ENCODE measurements at regions not wholly inside any gene's neighbourhood (a gene's known extent, or its start where the extent isn't known, plus 50 kb on each side); places are given as distances from the start of the nearest gene placed in this dataset.

- DNase-seq (no peak), ATAC-seq (ENCODE audit: low FRiP score) (no peak)
- Histone ChIP-seq H3K9me3 (ENCODE audit: control insufficient read depth, low read length) (no peaks in the 10 kb centered on the region), H3K27me3 (ENCODE audit: control insufficient read depth in 1 of 2, insufficient read depth in 2 of 2, low read length in 1 of 2) (no peaks in the 10 kb centered on the region), H3K4me1 (ENCODE audit: control insufficient read depth in 1 of 2, insufficient read depth in 2 of 2, low read length in 2 of 2) (no peaks in the 10 kb centered on the region), H3K27ac (ENCODE audit: low read depth in 1 of 2, low read length in 2 of 2) (no peak overlapping the region), H3K36me3 (ENCODE audit: control insufficient read depth in 1 of 2, insufficient read depth in 2 of 2, low read length in 1 of 2) (no peaks in the 10 kb centered on the region), H3K4me3 (ENCODE audit: low read length in 2 of 2) (no peak overlapping the region)
- intact Hi-C loops (cut with DNase I), result no loop called here
- 92 to 96% methylated on average over 1 of the region's 1 CpG for WGBS, 2 donors
Observed at GRCh38 chr13:61734683-61735082, 319.0 kb upstream of the PCDH20 start.

GRCh38 chr13:61728471-61728870, 312.8 kb upstream of the PCDH20 start:
- no peak overlapping the region for H3K4me3 ChIP-seq (ENCODE audit: low read length in 2 of 2)
- 4 to 7% methylated on average over 1 of the region's 1 CpG for WGBS, 2 donors
- no peaks in the 10 kb centered on the region for H3K9me3 ChIP-seq (ENCODE audit: control insufficient read depth, low read length)
- no peak for ATAC-seq (ENCODE audit: low FRiP score)
- H3K4me1 ChIP-seq (ENCODE audit: control insufficient read depth in 1 of 2, insufficient read depth in 2 of 2, low read length in 2 of 2), result no peaks in the 10 kb centered on the region
- DNase-seq, result no peak
- intact Hi-C loops (cut with DNase I), result no loop called here
- no peaks in the 10 kb centered on the region for H3K36me3 ChIP-seq (ENCODE audit: control insufficient read depth in 1 of 2, insufficient read depth in 2 of 2, low read length in 1 of 2)
- H3K27me3 ChIP-seq (ENCODE audit: control insufficient read depth in 1 of 2, insufficient read depth in 2 of 2, low read length in 1 of 2), result no peaks in the 10 kb centered on the region
- no peak overlapping the region for H3K27ac ChIP-seq (ENCODE audit: low read depth in 1 of 2, low read length in 2 of 2)

GRCh38 chr13:61727767-61728166, 312.1 kb upstream of the PCDH20 start:
- WGBS, 2 donors, result 18 to 22% methylated on average over 2 of the region's 2 CpGs
- no peaks in the 10 kb centered on the region for H3K27me3 ChIP-seq (ENCODE audit: control insufficient read depth in 1 of 2, insufficient read depth in 2 of 2, low read length in 1 of 2)
- H3K36me3 ChIP-seq (ENCODE audit: control insufficient read depth in 1 of 2, insufficient read depth in 2 of 2, low read length in 1 of 2), result no peaks in the 10 kb centered on the region
- no peak overlapping the region for H3K4me3 ChIP-seq (ENCODE audit: low read length in 2 of 2)
- no peaks in the 10 kb centered on the region for H3K9me3 ChIP-seq (ENCODE audit: control insufficient read depth, low read length)
- no peak for ATAC-seq (ENCODE audit: low FRiP score)
- H3K4me1 ChIP-seq (ENCODE audit: control insufficient read depth in 1 of 2, insufficient read depth in 2 of 2, low read length in 2 of 2), result no peaks in the 10 kb centered on the region
- intact Hi-C loops (cut with DNase I), result no loop called here
- DNase-seq, result no peak
- no peak overlapping the region for H3K27ac ChIP-seq (ENCODE audit: low read depth in 1 of 2, low read length in 2 of 2)

- intact Hi-C loops (cut with DNase I), result no loop called here
- H3K27ac ChIP-seq (ENCODE audit: low read depth in 1 of 2, low read length in 2 of 2), result no peak overlapping the region
- H3K27me3 ChIP-seq (ENCODE audit: control insufficient read depth in 1 of 2, insufficient read depth in 2 of 2, low read length in 1 of 2), result no peaks in the 10 kb centered on the region
- H3K4me3 ChIP-seq (ENCODE audit: low read length in 2 of 2), result no peak overlapping the region
- DNase-seq (no peak), ATAC-seq (ENCODE audit: low FRiP score) (no peak)
- H3K36me3 ChIP-seq (ENCODE audit: control insufficient read depth in 1 of 2, insufficient read depth in 2 of 2, low read length in 1 of 2), result no peaks in the 10 kb centered on the region
- no peaks in the 10 kb centered on the region for H3K9me3 ChIP-seq (ENCODE audit: control insufficient read depth, low read length)
- no peaks in the 10 kb centered on the region for H3K4me1 ChIP-seq (ENCODE audit: control insufficient read depth in 1 of 2, insufficient read depth in 2 of 2, low read length in 2 of 2)
Observed at GRCh38 chr13:61725806-61726205, 310.2 kb upstream of the PCDH20 start.

GRCh38 chr13:61722119-61722518, 306.5 kb upstream of the PCDH20 start:
- H3K9me3 ChIP-seq (ENCODE audit: control insufficient read depth, low read length), result no peaks in the 10 kb centered on the region
- no peaks in the 10 kb centered on the region for H3K36me3 ChIP-seq (ENCODE audit: control insufficient read depth in 1 of 2, insufficient read depth in 2 of 2, low read length in 1 of 2)
- DNase-seq, result no peak
- H3K4me3 ChIP-seq (ENCODE audit: low read length in 2 of 2), result no peak overlapping the region
- ATAC-seq (ENCODE audit: low FRiP score), result no peak
- intact Hi-C loops (cut with DNase I), result no loop called here
- no peak overlapping the region for H3K27ac ChIP-seq (ENCODE audit: low read depth in 1 of 2, low read length in 2 of 2)
- H3K27me3 ChIP-seq (ENCODE audit: control insufficient read depth in 1 of 2, insufficient read depth in 2 of 2, low read length in 1 of 2), result no peaks in the 10 kb centered on the region
- no peaks in the 10 kb centered on the region for H3K4me1 ChIP-seq (ENCODE audit: control insufficient read depth in 1 of 2, insufficient read depth in 2 of 2, low read length in 2 of 2)
- 84 to 93% methylated on average over 2 of the region's 2 CpGs for WGBS, 2 donors

GRCh38 chr13:61712621-61713020, 297.0 kb upstream of the PCDH20 start:
- H3K27ac ChIP-seq (ENCODE audit: low read depth in 1 of 2, low read length in 2 of 2), result no peak overlapping the region
- intact Hi-C loops (cut with DNase I), result no loop called here
- DNase-seq (no peak), ATAC-seq (ENCODE audit: low FRiP score) (no peak)
- no peaks in the 10 kb centered on the region for H3K36me3 ChIP-seq (ENCODE audit: control insufficient read depth in 1 of 2, insufficient read depth in 2 of 2, low read length in 1 of 2)
- H3K4me3 ChIP-seq (ENCODE audit: low read length in 2 of 2), result no peak overlapping the region
- H3K27me3 ChIP-seq (ENCODE audit: control insufficient read depth in 1 of 2, insufficient read depth in 2 of 2, low read length in 1 of 2), result no peaks in the 10 kb centered on the region
- no peaks in the 10 kb centered on the region for H3K9me3 ChIP-seq (ENCODE audit: control insufficient read depth, low read length)
- 72 to 77% methylated on average over 1 of the region's 1 CpG for WGBS, 2 donors
- H3K4me1 ChIP-seq (ENCODE audit: control insufficient read depth in 1 of 2, insufficient read depth in 2 of 2, low read length in 2 of 2), result no peaks in the 10 kb centered on the region

GRCh38 chr13:61709258-61709657, 293.6 kb upstream of the PCDH20 start:
- no peak for DNase-seq
- ATAC-seq (ENCODE audit: low FRiP score), result no peak
- no peaks in the 10 kb centered on the region for H3K4me1 ChIP-seq (ENCODE audit: control insufficient read depth in 1 of 2, insufficient read depth in 2 of 2, low read length in 2 of 2)
- no peaks in the 10 kb centered on the region for H3K27me3 ChIP-seq (ENCODE audit: control insufficient read depth in 1 of 2, insufficient read depth in 2 of 2, low read length in 1 of 2)
- no peak overlapping the region for H3K4me3 ChIP-seq (ENCODE audit: low read length in 2 of 2)
- no peaks in the 10 kb centered on the region for H3K36me3 ChIP-seq (ENCODE audit: control insufficient read depth in 1 of 2, insufficient read depth in 2 of 2, low read length in 1 of 2)
- H3K27ac ChIP-seq (ENCODE audit: low read depth in 1 of 2, low read length in 2 of 2), result no peak overlapping the region
- peaks cover under 1% of the 10 kb centered on the region for H3K9me3 ChIP-seq (ENCODE audit: control insufficient read depth, low read length)
- WGBS, 2 donors, result 98 to 100% methylated on average over 1 of the region's 1 CpG
- intact Hi-C loops (cut with DNase I), result no loop called here

- H3K4me3 ChIP-seq (ENCODE audit: low read length in 2 of 2), result no peak overlapping the region
- no peak for DNase-seq
- 72 to 82% methylated on average over 2 of the region's 2 CpGs for WGBS, 2 donors
- H3K27me3 ChIP-seq (ENCODE audit: control insufficient read depth in 1 of 2, insufficient read depth in 2 of 2, low read length in 1 of 2), result no peaks in the 10 kb centered on the region
- H3K4me1 ChIP-seq (ENCODE audit: control insufficient read depth in 1 of 2, insufficient read depth in 2 of 2, low read length in 2 of 2), result no peaks in the 10 kb centered on the region
- no peak for ATAC-seq (ENCODE audit: low FRiP score)
- no peaks in the 10 kb centered on the region for H3K36me3 ChIP-seq (ENCODE audit: control insufficient read depth in 1 of 2, insufficient read depth in 2 of 2, low read length in 1 of 2)
- no peak overlapping the region for H3K27ac ChIP-seq (ENCODE audit: low read depth in 1 of 2, low read length in 2 of 2)
- intact Hi-C loops (cut with DNase I), result no loop called here
- peaks cover 2% of the 10 kb centered on the region for H3K9me3 ChIP-seq (ENCODE audit: control insufficient read depth, low read length)
Observed at GRCh38 chr13:61706899-61707298, 291.2 kb upstream of the PCDH20 start.

GRCh38 chr13:61700620-61701019, 285.0 kb upstream of the PCDH20 start:
- H3K9me3 ChIP-seq (ENCODE audit: control insufficient read depth, low read length), result peaks cover 2% of the 10 kb centered on the region
- no peaks in the 10 kb centered on the region for H3K4me1 ChIP-seq (ENCODE audit: control insufficient read depth in 1 of 2, insufficient read depth in 2 of 2, low read length in 2 of 2)
- no peak for DNase-seq
- WGBS, 2 donors, result 75 to 77% methylated on average over 2 of the region's 2 CpGs
- intact Hi-C loops (cut with DNase I), result no loop called here
- ATAC-seq (ENCODE audit: low FRiP score), result no peak
- H3K4me3 ChIP-seq (ENCODE audit: low read length in 2 of 2), result no peak overlapping the region
- no peak overlapping the region for H3K27ac ChIP-seq (ENCODE audit: low read depth in 1 of 2, low read length in 2 of 2)
- no peaks in the 10 kb centered on the region for H3K36me3 ChIP-seq (ENCODE audit: control insufficient read depth in 1 of 2, insufficient read depth in 2 of 2, low read length in 1 of 2)
- no peaks in the 10 kb centered on the region for H3K27me3 ChIP-seq (ENCODE audit: control insufficient read depth in 1 of 2, insufficient read depth in 2 of 2, low read length in 1 of 2)
